Neural cell (in vitro differentiated cells): ENCODE measurements at regions not wholly inside any gene's neighbourhood (a gene's known extent, or its start where the extent isn't known, plus 50 kb on each side); places are given as distances from the start of the nearest gene placed in this dataset.

Experiments
- H2AFZ ChIP-seq: fragments of 200-600, 300-800 bp; sonication (generic), shearing (Covaris generic); 2 replicates; pipeline ENCODE4 v1.6.0; 2014; ENCODE audit warnings: low read depth, mild to moderate bottlenecking, antibody characterized with exemption, low read length, moderate library complexity
- H3F3A ChIP-seq: fragments of 200-600 bp; shearing (Covaris generic); 2 replicates; pipeline ENCODE4 v1.6.1; 2016; ENCODE audit warnings: mild to moderate bottlenecking, moderate library complexity, mixed read lengths, antibody characterized with exemption, low read length; ENCODE audit not compliant: insufficient read depth, poor library complexity, severe bottlenecking
- H3K27ac ChIP-seq: fragments of 200-600, 300-800 bp; sonication (generic), shearing (Covaris generic); 2 replicates; pipeline ENCODE4 v1.5.1; 2014; ENCODE audit warnings: mild to moderate bottlenecking, low read length, moderate library complexity
- H3K27me3 ChIP-seq: fragments of 300-800, 200-600 bp; sonication (generic), shearing (Covaris generic); 2 replicates; pipeline ENCODE4 v1.6.0; 2014; ENCODE audit warnings: mild to moderate bottlenecking, low read depth, low read length, moderate library complexity; ENCODE audit not compliant: insufficient read depth
- H3K36me3 ChIP-seq: fragments of 300-800, 200-600 bp; sonication (generic), shearing (Covaris generic); 2 replicates; pipeline ENCODE4 v1.5.1; 2014; ENCODE audit warnings: mild to moderate bottlenecking, antibody characterized with exemption, low read length, moderate library complexity; ENCODE audit not compliant: insufficient read depth
- H3K4me2 ChIP-seq: fragments of 300-800, 200-600 bp; sonication (generic), shearing (Covaris generic); 2 replicates; pipeline ENCODE4 v1.6.0; 2014; ENCODE audit warnings: mild to moderate bottlenecking, low read length
- H3K4me3 ChIP-seq: fragments of 300-800, 200-600 bp; sonication (generic), shearing (Covaris generic); 2 replicates; pipeline ENCODE4 v1.5.1; 2014; ENCODE audit warnings: mild to moderate bottlenecking, low read length, moderate library complexity
- H3K79me2 ChIP-seq: fragments of 200-600 bp; shearing (Covaris generic); replicated peaks from 2 replicates; pipeline ENCODE4 v1.6.0; 2014; ENCODE audit warnings: mild to moderate bottlenecking, low read length, moderate library complexity; ENCODE audit not compliant: insufficient read depth
- H3K9ac ChIP-seq: fragments of 300-800, 200-600 bp; sonication (generic), shearing (Covaris generic); 2 replicates; pipeline ENCODE4 v1.6.1; 2016; ENCODE audit warnings: mild to moderate bottlenecking, low read length, mixed read lengths
- H3K9me2 ChIP-seq: fragments of 200-600 bp; shearing (Covaris generic); 2 replicates; pipeline ENCODE4 v1.6.1; 2016; ENCODE audit warnings: mild to moderate bottlenecking, low read length, mixed read lengths; ENCODE audit not compliant: insufficient read depth
- H3K9me3 ChIP-seq: fragments of 200-600, 300-800 bp; sonication (generic), shearing (Covaris generic); 2 replicates; pipeline ENCODE4 v1.6.1; 2016; ENCODE audit warnings: mild to moderate bottlenecking, mixed run types, low read length, moderate library complexity, mixed read lengths
- H4K20me1 ChIP-seq: fragments of 200-600 bp; shearing (Covaris generic); 2 replicates; pipeline ENCODE4 v1.6.1; 2016; ENCODE audit warnings: mild to moderate bottlenecking, mixed run types; ENCODE audit not compliant: insufficient read depth
- CTCF ChIP-seq: fragments of 450-650 bp; IDR thresholded peaks from 2 replicates; pipeline ENCODE4 v1.5.1; 2014; ENCODE audit warnings: antibody characterized with exemption, mild to moderate bottlenecking, moderate library complexity; ENCODE audit not compliant: poor library complexity, severe bottlenecking
- EP300 ChIP-seq: fragments of 450-650 bp; conservative IDR thresholded peaks from 2 replicates; pipeline ENCODE4 v1.6.1; 2014; ENCODE audit warnings: antibody characterized with exemption, mild to moderate bottlenecking, moderate library complexity; ENCODE audit not compliant: poor library complexity, severe bottlenecking
- MXI1 ChIP-seq: fragments of 450-650 bp; conservative IDR thresholded peaks from 2 replicates; pipeline ENCODE4 v1.6.1; 2014; ENCODE audit warnings: antibody characterized with exemption, mild to moderate bottlenecking; ENCODE audit not compliant: poor library complexity, severe bottlenecking
- POLR2AphosphoS5 ChIP-seq: IDR thresholded peaks from 2 replicates; pipeline ENCODE4 v1.6.1; 2012
- RAD21 ChIP-seq: fragments of 450-650 bp; conservative IDR thresholded peaks from 2 replicates; pipeline ENCODE4 v1.6.1; 2014; ENCODE audit warnings: antibody characterized with exemption, mild to moderate bottlenecking, moderate library complexity
- REST ChIP-seq: IDR thresholded peaks from 2 replicates; pipeline ENCODE4 v1.6.1; 2012; ENCODE audit warnings: borderline replicate concordance
- SMC3 ChIP-seq: fragments of 450-650 bp; conservative IDR thresholded peaks from 2 replicates; pipeline ENCODE4 v1.6.1; 2014; ENCODE audit warnings: antibody characterized with exemption, mild to moderate bottlenecking, moderate library complexity; ENCODE audit not compliant: poor library complexity
- TAF1 ChIP-seq: IDR thresholded peaks from 2 replicates; pipeline ENCODE4 v1.6.1; 2012; ENCODE audit warnings: low read depth

- Histone ChIP-seq H3F3A (no peaks in the 10 kb centered on the region), H2AFZ (no peak overlapping the region), H3K9ac (no peak overlapping the region), H3K4me2 (no peak overlapping the region), H3K36me3 (no peaks in the 10 kb centered on the region), H3K9me3 (no peaks in the 10 kb centered on the region), H3K27me3 (no peaks in the 10 kb centered on the region), H3K79me2 (no peaks in the 10 kb centered on the region), H4K20me1 (no peaks in the 10 kb centered on the region), H3K9me2 (no peaks in the 10 kb centered on the region), H3K27ac (no peak overlapping the region), H3K4me3 (no peak overlapping the region)
- TF ChIP-seq RAD21 (no peak), POLR2AphosphoS5 (no peak), REST (no peak), SMC3 (no peak), EP300 (no peak), TAF1 (no peak), CTCF (no peak), MXI1 (no peak)
These were observed 61.0 kb upstream of the PHACTR2 start for GRCh38 chr6:143616741-143617140.

GRCh38 chr6:143615785-143616184 lies 62.0 kb upstream of the PHACTR2 start:
- Histone ChIP-seq H2AFZ (no peak overlapping the region), H3K9me3 (no peaks in the 10 kb centered on the region), H3K9me2 (no peaks in the 10 kb centered on the region), H3K27me3 (no peaks in the 10 kb centered on the region), H3F3A (no peaks in the 10 kb centered on the region), H4K20me1 (no peaks in the 10 kb centered on the region), H3K27ac (no peak overlapping the region), H3K9ac (no peak overlapping the region), H3K79me2 (no peaks in the 10 kb centered on the region), H3K4me3 (no peak overlapping the region), H3K4me2 (no peak overlapping the region), H3K36me3 (no peaks in the 10 kb centered on the region)
- no peak for TF ChIP-seq POLR2AphosphoS5

GRCh38 chr6:143614235-143614634 lies 63.5 kb upstream of the PHACTR2 start:
- Histone ChIP-seq H3K79me2 (no peaks in the 10 kb centered on the region), H3K4me3 (no peak overlapping the region), H4K20me1 (no peaks in the 10 kb centered on the region), H3K27ac (no peak overlapping the region), H3K4me2 (no peak overlapping the region), H3K9me3 (no peaks in the 10 kb centered on the region), H3K27me3 (no peaks in the 10 kb centered on the region), H3K36me3 (no peaks in the 10 kb centered on the region), H3K9ac (no peak overlapping the region), H3K9me2 (no peaks in the 10 kb centered on the region), H3F3A (no peaks in the 10 kb centered on the region), H2AFZ (no peak overlapping the region)
- TF ChIP-seq TAF1 (no peak), EP300 (no peak), REST (no peak), POLR2AphosphoS5 (no peak), MXI1 (no peak), SMC3 (no peak)
